ENCODE measurements at regions not wholly inside any gene's neighbourhood (a gene's known extent, or its start where the extent isn't known, plus 50 kb on each side); places are given as distances from the start of the nearest gene placed in this dataset.

DNA sequence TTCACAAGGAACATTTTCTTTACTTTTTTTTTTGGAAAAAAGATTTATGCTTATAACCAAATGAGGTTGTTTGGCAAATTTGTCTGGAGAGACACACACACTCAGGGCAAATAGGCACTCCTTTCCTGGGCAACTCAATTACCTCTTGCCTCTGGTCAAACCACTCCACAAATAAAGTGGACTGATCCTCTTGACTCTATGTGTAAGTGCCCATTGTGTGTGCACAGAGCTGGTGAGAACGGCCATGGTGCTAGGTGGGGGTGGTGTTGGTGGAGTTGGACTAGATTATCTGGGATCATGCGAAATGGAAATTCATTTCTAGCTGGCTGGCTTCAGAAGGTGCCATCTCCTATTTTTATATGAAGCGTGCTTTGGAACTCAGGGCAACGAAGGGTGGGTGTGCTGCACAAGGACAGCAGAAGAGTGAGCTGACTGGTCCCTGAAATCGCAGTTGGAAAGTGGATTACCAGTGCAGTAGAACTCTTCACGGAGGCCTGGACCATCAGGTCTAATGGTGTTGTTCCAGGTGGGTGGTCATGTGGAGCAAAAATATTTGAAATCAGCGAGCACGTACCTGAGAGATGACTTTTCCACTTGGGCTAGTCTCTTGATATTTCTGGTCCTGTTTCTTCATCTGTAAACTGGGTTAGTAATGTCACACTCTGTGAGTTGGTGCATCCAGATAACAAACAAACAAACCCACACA is 149.9 kb downstream of the RPIA start:
- no peak for DNase-seq
- TF ChIP-seq, protein P1, sequence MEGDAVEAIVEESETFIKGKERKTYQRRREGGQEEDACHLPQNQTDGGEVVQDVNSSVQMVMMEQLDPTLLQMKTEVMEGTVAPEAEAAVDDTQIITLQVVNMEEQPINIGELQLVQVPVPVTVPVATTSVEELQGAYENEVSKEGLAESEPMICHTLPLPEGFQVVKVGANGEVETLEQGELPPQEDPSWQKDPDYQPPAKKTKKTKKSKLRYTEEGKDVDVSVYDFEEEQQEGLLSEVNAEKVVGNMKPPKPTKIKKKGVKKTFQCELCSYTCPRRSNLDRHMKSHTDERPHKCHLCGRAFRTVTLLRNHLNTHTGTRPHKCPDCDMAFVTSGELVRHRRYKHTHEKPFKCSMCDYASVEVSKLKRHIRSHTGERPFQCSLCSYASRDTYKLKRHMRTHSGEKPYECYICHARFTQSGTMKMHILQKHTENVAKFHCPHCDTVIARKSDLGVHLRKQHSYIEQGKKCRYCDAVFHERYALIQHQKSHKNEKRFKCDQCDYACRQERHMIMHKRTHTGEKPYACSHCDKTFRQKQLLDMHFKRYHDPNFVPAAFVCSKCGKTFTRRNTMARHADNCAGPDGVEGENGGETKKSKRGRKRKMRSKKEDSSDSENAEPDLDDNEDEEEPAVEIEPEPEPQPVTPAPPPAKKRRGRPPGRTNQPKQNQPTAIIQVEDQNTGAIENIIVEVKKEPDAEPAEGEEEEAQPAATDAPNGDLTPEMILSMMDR (IDR thresholded peaks at IDR 0.05): no peak
- Histone ChIP-seq H3K4me3 (no peak overlapping the region), H3K27ac (no peak overlapping the region), H3K9me3 (no peaks in the 10 kb centered on the region), H3K4me1 (no peaks in the 10 kb centered on the region), H3K36me3 (no peaks in the 10 kb centered on the region), H3K27me3 (no peaks in the 10 kb centered on the region)
- peak; percentile 86 for ATAC-seq
- intact Hi-C loops (cut with DNase I): no loop called here

DNA sequence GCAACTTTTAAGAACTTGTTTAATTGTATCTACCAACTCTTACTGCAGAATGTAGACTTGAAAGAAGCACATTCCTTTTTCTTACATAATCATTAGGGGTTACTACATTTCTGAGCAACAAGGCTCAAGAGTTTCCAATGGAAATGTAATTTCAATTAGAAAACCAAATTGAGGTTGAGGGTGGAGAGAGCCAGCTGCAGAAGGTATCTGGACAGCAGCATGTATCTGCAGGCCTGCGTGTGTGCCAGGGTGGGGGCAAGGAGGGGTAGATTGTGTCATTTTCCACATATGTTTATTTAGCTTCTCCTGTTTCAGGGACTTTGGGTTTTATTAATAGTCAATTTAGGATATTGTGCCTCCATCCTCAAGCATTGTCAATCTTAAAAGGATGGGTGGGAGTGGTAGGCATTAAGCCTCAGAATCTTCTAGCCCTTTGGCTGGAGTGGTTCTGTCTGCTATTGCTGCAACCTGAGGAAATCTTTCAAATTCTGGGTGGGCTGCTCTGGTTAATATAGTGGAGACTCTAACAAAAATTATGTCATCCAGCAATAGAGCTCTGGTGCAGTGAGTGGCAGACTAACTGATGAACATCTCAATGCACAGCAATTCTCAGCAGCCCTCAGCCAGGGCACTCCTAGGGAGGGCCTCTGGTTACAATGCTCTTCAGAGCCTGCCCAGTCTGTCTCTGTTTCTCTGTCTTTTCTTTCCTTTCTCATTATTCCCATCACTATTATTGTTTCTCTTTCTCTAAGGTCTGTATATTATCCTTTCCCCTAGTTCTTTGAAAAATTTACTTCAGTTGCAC is 151.4 kb downstream of the RPIA start:
- Histone ChIP-seq H3K4me1 (no peaks in the 10 kb centered on the region), H3K27ac (no peak overlapping the region), H3K9me3 (no peaks in the 10 kb centered on the region), H3K4me3 (no peak overlapping the region), H3K36me3 (no peaks in the 10 kb centered on the region), H3K27me3 (no peaks in the 10 kb centered on the region)
- ATAC-seq (peak; percentile 10), DNase-seq (no peak)
- TF ChIP-seq, protein P1 (IDR thresholded peaks at IDR 0.05): no peak
- intact Hi-C loops (cut with DNase I): no loop called here

DNA sequence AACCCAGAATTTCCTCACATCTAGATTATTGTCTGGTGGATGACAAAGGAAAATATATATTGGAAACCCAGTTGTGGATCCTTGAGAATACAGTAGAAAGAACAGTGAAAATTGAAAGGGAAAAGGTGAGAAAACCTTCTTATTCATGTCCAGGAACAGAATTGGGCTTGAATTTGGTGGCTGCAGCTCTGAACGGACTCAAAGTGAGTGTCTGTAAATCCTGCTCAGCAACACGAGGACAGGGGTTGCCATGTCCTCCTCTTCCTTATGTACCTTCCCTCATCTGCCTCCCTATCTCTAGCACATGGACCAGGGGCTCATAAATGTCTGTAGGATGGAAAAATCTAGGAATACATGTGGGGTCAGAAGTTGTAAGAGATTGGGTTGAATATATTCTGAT is 152.2 kb downstream of the RPIA start:
- DNase-seq (no peak), ATAC-seq (no peak)
- intact Hi-C loops (cut with DNase I): no loop called here
- Histone ChIP-seq H3K27me3 (no peaks in the 10 kb centered on the region), H3K27ac (no peak overlapping the region), H3K4me1 (no peaks in the 10 kb centered on the region), H3K4me3 (no peak overlapping the region), H3K36me3 (no peaks in the 10 kb centered on the region), H3K9me3 (no peaks in the 10 kb centered on the region)
- TF ChIP-seq, protein P1 (IDR thresholded peaks at IDR 0.05): no peak

DNA sequence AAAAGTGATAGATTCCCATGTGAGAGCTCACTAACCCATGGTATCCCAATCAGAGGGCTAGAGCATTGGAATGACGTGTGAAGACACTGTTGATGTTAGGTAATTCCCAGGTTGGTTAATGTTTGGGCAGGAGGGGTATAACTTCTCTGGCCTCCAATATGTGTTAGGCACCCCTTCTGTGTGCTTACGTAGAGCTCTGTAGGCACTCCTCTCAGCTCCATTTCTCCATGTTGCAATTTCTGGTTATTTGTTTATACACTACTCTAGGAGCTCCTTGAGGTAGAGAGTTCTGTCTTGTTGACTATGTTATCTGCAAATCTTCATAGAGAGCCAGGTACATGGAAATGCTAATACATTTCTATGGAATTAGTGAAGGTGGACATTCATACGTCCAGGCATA is 153.5 kb downstream of the RPIA start:
- H3K4me1 ChIP-seq: no peaks in the 10 kb centered on the region
- peak; percentile 80 for ATAC-seq

DNA sequence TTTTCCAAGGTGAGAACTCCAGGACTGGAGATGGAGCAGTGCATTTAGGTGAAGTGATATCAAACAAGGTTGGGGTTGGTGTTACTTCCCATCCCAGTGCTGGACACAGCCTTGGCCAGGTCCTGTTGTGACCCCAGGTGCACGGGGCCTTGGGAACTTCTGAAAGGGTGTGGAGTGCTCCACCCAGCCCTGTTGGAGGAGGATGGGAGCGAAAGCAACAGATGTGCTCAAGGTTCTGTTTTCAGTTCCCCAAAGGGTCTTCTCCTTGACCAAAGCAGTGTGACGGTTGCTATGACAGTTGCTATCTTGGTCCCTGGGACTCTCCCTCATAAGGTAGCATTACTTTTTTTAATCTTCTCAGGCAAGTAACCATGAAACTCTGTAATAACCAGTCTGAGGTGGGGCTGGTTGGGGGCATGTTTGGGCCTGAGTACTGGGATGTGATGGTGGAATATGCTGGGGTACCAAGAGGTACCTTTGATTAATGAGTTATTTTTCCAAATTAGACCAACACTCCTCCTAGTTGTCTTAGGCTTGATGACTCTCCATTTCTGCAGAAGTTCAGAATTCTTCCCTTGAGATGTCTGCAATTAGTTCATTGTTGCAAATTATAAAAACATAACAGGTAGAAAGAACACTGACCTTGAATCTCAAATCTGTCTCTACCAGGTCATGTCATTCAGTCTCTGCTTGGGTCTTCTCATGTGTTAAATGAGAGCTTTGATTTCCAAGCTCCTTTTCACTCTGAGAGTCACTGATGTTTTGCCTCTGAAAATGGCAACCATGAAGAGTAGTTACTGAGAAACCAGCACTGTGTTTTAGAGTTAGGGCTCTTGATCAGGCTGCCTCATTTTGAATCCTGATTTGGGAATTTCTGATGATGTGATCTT is 154.5 kb downstream of the RPIA start:
- H3K9me3 ChIP-seq: no peaks in the 10 kb centered on the region
- TF ChIP-seq, protein P1 (IDR thresholded peaks at IDR 0.05): no peak
- ATAC-seq: no peak
- H3K27ac ChIP-seq: no peak overlapping the region
- intact Hi-C loops (cut with DNase I): no loop called here
- H3K27me3 ChIP-seq: no peaks in the 10 kb centered on the region
- H3K36me3 ChIP-seq: no peaks in the 10 kb centered on the region
- no peak overlapping the region for H3K4me3 ChIP-seq
- DNase-seq: no peak
- H3K4me1 ChIP-seq: no peaks in the 10 kb centered on the region

More for the DNA sequence above, 153.5 kb downstream of the RPIA start:
- TF ChIP-seq, protein P1 (IDR thresholded peaks at IDR 0.05): no peak
- Histone ChIP-seq H3K27ac (no peak overlapping the region), H3K4me3 (no peak overlapping the region), H3K9me3 (no peaks in the 10 kb centered on the region), H3K27me3 (no peaks in the 10 kb centered on the region), H3K36me3 (no peaks in the 10 kb centered on the region)
- intact Hi-C loops (cut with DNase I): no loop called here
- DNase-seq: no peak

Data from upper lobe of right lung (tissue), 1 donor.